Stimulated activated naive B cell treated with anti-CD40 and anti-IgM and Interleukin-4, amounts not matched to agents 10 μg/mL and 1 μg/mL and 100 μg/mL, for 72 hours (primary cell): ENCODE measurements at regions not wholly inside any gene's neighbourhood (a gene's known extent, or its start where the extent isn't known, plus 50 kb on each side); places are given as distances from the start of the nearest gene placed in this dataset.

Experiments used
- ATAC-seq, 2 donors: fragments of 150-1000 bp; cut with Tn5 transposase; replicated peaks; 2 replicates each; pipeline ENCODE4 v1.10.0; 2021; ENCODE audit warnings: moderate library complexity in 1 of 2
- DNase-seq: peaks from one replicate; pipeline ENCODE4 v3.0.0; 2021
- H3K27ac Mint-ChIP-seq: one replicate; pipeline ENCODE4 v1.8.0; 2022; ENCODE audit warnings: mild to moderate bottlenecking, mixed read lengths
- H3K27me3 Mint-ChIP-seq, 2 donors: one replicate each; pipeline ENCODE4 v1.8.0; 2022; ENCODE audit warnings: mixed read lengths in 2 of 2
- H3K36me3 Mint-ChIP-seq, 2 donors: one replicate each; pipeline ENCODE4 v1.8.0; 2022; ENCODE audit warnings: mixed read lengths in 2 of 2, mild to moderate bottlenecking in 1 of 2
- H3K4me1 Mint-ChIP-seq, 2 donors: one replicate each; pipeline ENCODE4 v1.8.0; 2022; ENCODE audit warnings: mixed read lengths in 2 of 2, mild to moderate bottlenecking in 1 of 2
- H3K4me3 Mint-ChIP-seq, 2 donors: one replicate each; pipeline ENCODE4 v1.8.0; 2022; ENCODE audit warnings: mild to moderate bottlenecking in 2 of 2, mixed read lengths in 2 of 2, moderate library complexity in 1 of 2
- H3K9me3 Mint-ChIP-seq, 2 donors: one replicate each; pipeline ENCODE4 v1.8.0; 2022; ENCODE audit warnings: mixed read lengths in 2 of 2, mild to moderate bottlenecking in 1 of 2

DNA sequence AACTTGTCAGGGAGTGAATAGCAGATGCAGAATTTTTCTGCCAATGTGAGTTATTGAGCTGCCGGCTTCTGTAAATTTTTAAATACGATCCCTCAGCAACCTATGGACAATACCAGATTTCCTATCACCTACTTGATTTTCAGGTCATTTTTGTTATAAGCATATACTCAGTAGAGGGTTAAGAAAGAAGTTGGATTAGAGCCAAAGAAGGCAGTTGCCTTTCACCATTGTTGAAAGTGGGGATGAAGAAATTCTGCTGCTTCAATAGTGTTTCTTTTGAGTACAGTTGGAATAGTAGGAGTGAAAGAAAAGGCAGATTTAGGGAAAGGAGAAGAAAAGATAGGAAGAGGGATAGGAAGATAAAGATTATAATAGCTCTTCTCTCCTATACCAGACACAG, 197.1 kb downstream of the ATP23 start:
- Mint-ChIP-seq H3K9me3 (no peaks in the 10 kb centered on the region), H3K4me3 (no peak overlapping the region), H3K27ac (no peak overlapping the region), H3K27me3 (peaks cover 3 to 6% of the 10 kb centered on the region in 2 donors), H3K36me3 (no peaks in the 10 kb centered on the region), H3K4me1 (no peaks in the 10 kb centered on the region)
- DNase-seq: no peak
- no peak for ATAC-seq

DNA sequence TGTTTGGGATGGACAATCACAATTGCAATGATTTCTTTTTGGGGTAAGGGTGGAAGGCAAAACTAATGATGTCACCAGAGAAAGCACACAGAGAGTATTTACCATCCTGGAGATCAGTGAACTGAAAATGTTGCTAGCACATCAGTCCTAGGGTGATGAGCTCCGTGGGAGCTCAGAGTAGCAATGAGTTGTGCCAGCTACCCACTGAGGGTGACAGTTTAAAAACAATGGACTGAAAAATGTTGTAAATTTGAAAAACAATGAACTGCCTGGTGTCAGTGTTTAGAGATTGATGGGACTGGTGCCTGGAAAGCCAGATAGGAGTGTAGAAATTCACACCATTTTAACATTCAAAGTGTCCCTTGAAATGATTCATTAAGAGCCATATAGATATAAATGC, 198.5 kb downstream of the ATP23 start:
- peaks cover 1 to 3% of the 10 kb centered on the region in 2 donors for H3K9me3 Mint-ChIP-seq
- H3K36me3 Mint-ChIP-seq: no peaks in the 10 kb centered on the region
- peaks cover 3 to 6% of the 10 kb centered on the region in 2 donors for H3K27me3 Mint-ChIP-seq
- no peak overlapping the region for H3K27ac Mint-ChIP-seq
- ATAC-seq (no peak), DNase-seq (no peak)
- H3K4me3 Mint-ChIP-seq: no peak overlapping the region
- no peaks in the 10 kb centered on the region for H3K4me1 Mint-ChIP-seq

DNA sequence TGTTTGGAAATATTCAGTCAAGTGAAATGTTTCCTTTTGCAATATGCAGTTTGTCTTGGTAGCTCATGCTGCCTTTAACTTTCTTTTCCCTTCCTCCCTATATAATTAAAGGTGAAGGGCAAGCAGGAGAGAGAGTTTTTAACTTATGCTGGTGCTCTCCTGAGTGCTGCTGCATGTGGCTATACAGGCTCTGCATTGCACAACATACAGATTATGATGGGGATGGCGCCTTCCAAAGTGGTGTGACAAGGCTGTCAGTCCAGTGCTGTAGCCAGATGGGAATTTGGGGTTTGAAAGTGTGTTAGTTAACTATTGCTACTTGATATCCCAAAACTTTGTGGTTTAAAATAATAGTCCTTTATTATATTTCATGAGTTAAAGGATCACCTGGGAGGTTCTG, 199.0 kb downstream of the ATP23 start:
- Mint-ChIP-seq H3K36me3 (no peaks in the 10 kb centered on the region), H3K27me3 (peaks cover 3 to 6% of the 10 kb centered on the region in 2 donors), H3K27ac (no peak overlapping the region), H3K4me3 (no peak overlapping the region), H3K9me3 (peaks cover 1 to 8% of the 10 kb centered on the region in 2 donors), H3K4me1 (no peaks in the 10 kb centered on the region)
- no peak for ATAC-seq
- no peak for DNase-seq

DNA sequence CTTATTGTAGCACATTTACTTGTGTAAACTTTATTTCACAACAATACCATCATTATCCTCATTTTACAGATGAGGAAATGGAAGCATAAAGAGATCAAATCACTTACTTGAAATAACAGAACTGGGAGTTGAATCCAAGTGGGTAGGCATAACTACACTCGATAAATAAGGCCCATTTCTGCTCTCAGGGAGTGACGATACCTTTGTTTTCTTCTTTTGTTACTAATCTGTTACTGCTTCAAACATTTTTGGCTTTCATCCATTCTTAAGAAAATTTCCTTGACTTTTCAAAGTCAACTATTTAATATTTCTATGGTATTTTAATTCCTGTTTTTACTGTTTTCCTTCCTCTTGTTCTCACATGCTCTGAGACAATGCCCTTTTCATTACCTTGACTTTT, 201.6 kb downstream of the ATP23 start:
- peaks cover 3 to 9% of the 10 kb centered on the region in 2 donors for H3K9me3 Mint-ChIP-seq
- H3K4me3 Mint-ChIP-seq: no peak overlapping the region
- ATAC-seq: no peak
- H3K36me3 Mint-ChIP-seq: no peaks in the 10 kb centered on the region
- DNase-seq: no peak
- peaks cover 7 to 15% of the 10 kb centered on the region in 2 donors for H3K27me3 Mint-ChIP-seq
- H3K27ac Mint-ChIP-seq: no peak overlapping the region
- H3K4me1 Mint-ChIP-seq: no peaks in the 10 kb centered on the region

DNA sequence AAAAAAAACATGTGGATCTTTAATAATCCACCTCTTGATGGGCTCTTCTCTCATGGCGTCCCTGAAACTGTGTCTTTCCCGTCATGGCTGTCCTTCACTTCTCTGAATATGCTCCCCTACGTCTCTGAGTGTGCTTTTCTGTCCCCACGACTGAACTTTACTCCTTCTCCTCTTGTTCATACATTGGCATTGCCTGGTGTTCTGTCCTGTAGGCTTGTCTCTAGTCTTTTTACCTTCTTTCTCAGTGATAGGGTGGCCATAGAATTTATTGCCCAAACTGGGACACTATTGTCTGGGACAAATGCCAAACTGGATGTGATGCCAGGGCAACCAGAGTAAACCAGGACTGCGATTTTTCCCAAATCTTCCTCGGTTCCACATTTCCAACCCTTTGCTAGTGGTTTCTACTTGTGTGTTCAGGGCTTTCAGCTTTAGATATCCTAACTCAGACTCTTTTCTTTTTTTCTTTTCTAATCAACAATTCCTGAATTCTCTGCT, 202.2 kb downstream of the ATP23 start:
- Mint-ChIP-seq H3K9me3 (peaks cover 3 to 9% of the 10 kb centered on the region in 2 donors), H3K4me1 (no peaks in the 10 kb centered on the region), H3K36me3 (no peaks in the 10 kb centered on the region), H3K27me3 (peaks cover 7 to 12% of the 10 kb centered on the region in 2 donors), H3K27ac (no peak overlapping the region), H3K4me3 (no peak overlapping the region)
- DNase-seq (no peak), ATAC-seq (no peak)

DNA sequence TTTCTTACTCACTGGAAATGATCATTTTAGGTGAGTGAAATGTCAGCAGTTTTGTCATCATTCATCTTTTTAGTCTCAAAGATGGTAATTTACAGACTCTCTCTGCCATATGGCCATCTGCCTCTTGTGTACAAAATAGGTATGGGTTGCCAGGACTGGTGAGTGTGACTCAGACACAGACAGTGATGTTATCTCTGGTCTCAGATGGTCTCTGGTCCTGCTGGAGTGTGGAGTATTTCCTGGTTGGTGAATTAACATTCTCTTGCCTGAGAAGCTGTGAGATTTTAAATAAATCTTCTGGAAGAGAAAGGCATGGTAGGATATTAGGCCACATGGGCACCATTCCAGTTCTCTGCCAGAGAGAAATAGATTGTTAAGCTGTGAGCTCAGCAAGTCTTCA, 207.0 kb downstream of the ATP23 start:
- ATAC-seq: no peak
- no peaks in the 10 kb centered on the region for H3K4me1 Mint-ChIP-seq

DNA sequence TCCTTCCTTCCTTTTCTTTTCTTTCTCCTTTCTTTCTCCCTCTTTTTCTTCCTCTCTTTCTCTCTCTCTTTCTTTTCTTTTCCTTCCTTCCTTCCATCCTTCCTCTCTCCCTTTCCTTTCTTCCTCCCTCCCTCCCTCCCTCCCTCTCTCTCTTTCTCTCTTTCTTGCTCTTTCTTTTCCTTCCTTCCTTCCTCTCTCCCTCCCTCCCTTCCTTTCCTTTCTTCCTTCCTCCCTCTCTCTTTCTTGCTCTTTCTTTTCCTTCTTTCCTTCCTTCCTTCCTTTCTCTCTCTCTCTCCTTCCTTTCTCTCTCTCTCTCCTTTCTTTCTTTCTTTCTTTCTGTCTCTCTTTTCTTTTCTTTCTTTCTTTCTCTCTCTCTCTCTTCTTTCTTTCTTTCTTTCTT, 207.6 kb downstream of the ATP23 start:
- Mint-ChIP-seq H3K9me3 (peaks cover 3 to 9% of the 10 kb centered on the region in 2 donors), H3K27me3 (peaks cover 13 to 17% of the 10 kb centered on the region in 2 donors), H3K4me3 (no peak overlapping the region), H3K36me3 (no peaks in the 10 kb centered on the region), H3K4me1 (no peaks in the 10 kb centered on the region), H3K27ac (no peak overlapping the region)
- DNase-seq: no peak
- no peak for ATAC-seq

More for the DNA sequence above, 207.0 kb downstream of the ATP23 start:
- Mint-ChIP-seq H3K27ac (no peak overlapping the region), H3K27me3 (peaks cover 13 to 17% of the 10 kb centered on the region in 2 donors), H3K4me3 (no peak overlapping the region), H3K9me3 (peaks cover 3 to 9% of the 10 kb centered on the region in 2 donors), H3K36me3 (no peaks in the 10 kb centered on the region)
- DNase-seq: no peak

DNA sequence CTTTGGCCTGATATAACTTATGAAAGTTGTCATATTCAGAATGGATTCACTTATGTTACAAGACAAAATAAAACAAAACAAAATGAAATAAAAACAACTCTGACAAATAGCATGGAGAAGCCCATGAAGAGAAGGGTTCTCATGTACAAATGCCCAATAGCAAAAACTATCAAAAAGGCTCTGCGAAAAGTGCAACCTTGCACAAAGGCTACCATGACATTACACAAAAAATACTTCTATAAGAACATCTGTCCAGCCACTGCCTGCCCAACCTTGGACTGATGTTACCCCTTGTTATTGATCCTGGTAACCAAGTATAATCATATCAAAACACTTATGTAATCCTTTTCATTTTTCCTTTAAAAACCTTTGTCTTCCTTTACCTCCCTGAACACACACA, 213.0 kb downstream of the ATP23 start:
- H3K4me3 Mint-ChIP-seq: no peak overlapping the region
- no peak overlapping the region for H3K27ac Mint-ChIP-seq
- ATAC-seq (no peak), DNase-seq (no peak)
- H3K4me1 Mint-ChIP-seq: peaks cover 0 to 2% of the 10 kb centered on the region in 2 donors
- H3K27me3 Mint-ChIP-seq: peaks cover under 1 to 13% of the 10 kb centered on the region in 2 donors
- H3K9me3 Mint-ChIP-seq: no peaks in the 10 kb centered on the region
- no peaks in the 10 kb centered on the region for H3K36me3 Mint-ChIP-seq

DNA sequence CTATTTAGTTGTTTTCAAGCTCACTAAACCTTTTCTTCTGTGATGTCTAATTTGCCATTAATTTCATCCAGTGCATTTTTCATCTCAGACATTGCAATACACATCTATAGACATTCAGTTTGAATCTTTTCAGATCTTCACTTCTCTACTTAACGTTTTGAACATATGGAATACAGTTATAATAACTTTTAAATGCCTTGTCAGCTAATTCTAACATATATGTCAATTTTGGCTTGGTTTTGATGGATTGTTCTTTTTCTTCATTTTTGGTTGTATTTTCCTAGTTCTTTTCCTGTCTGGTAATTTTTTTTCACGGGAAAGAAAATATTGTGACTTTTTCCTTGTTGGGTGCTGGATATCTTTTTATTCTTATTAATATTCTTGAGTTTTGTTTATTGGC, 215.3 kb downstream of the ATP23 start:
- ATAC-seq: no peak

DNA sequence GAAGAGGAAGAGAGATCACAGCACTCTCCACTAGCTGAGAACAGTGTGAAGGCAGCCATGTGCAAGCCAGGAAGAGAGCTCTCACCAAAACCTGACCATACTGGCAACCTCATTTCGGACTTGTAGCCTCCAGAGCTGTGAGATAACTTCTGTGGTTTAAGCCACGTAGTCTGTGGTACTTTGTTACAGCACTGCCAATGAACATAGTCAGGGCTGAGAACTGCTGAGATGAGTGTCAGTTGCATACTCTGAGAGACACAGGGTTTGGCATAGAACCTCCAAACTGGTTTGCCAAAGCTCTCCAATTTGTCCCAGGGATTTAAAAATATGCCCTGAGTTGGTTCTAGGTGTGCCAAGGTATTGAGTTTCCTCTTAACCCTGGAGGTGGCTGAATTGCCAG, 218.6 kb downstream of the ATP23 start:
- ATAC-seq: no peak
- Mint-ChIP-seq H3K4me3 (no peak overlapping the region), H3K27me3 (peaks cover 3 to 7% of the 10 kb centered on the region in 2 donors), H3K9me3 (no peaks in the 10 kb centered on the region), H3K4me1 (peaks cover 0 to 2% of the 10 kb centered on the region in 2 donors), H3K36me3 (no peaks in the 10 kb centered on the region), H3K27ac (no peak overlapping the region)
- no peak for DNase-seq

More for the DNA sequence above, 215.3 kb downstream of the ATP23 start:
- H3K27ac Mint-ChIP-seq: no peak overlapping the region
- no peaks in the 10 kb centered on the region for H3K9me3 Mint-ChIP-seq
- no peak for DNase-seq
- H3K27me3 Mint-ChIP-seq: peaks cover 0 to 11% of the 10 kb centered on the region in 2 donors
- peaks cover 0 to 2% of the 10 kb centered on the region in 2 donors for H3K4me1 Mint-ChIP-seq
- no peaks in the 10 kb centered on the region for H3K36me3 Mint-ChIP-seq
- H3K4me3 Mint-ChIP-seq: no peak overlapping the region

DNA sequence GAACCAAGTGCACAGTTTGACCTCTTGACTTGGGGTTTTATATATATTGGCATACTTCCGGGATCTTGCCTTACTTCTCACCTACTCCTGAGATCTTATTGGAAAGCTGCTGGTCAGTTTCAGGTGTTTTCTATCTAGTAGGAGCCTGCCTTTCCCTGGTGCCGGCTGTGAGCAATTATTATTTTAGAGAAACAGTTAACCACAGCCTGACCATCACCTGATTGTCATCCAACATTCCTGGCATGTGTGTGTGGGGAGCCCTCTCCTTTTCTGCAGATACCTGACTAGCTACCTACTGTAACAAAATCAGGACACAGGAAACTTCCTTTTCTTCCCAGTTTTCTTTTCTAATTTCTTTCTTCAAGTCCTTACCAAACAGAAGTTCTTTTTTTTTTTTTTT, 220.4 kb downstream of the ATP23 start:
- H3K36me3 Mint-ChIP-seq: no peaks in the 10 kb centered on the region

DNA sequence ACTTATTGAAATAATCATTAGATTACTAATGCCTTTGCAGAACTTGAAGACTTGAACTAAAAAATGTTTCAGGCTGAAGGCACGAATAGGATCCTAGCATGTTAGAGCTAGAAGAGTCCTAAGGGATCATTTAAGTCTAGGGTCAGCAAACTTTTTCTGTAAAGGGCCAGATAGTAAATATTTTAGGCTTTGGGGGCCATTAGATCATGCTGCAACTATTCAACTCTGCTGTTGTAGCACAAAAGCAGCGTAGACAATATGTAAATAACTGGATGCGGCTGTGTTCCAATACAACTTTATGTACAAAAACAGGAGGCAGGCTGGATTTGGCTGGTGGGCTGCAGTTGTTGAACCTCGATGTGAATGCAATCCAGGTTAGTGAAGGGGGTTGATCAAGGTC, 221.7 kb downstream of the ATP23 start:
- no peaks in the 10 kb centered on the region for H3K36me3 Mint-ChIP-seq
- ATAC-seq: no peak
- no peaks in the 10 kb centered on the region for H3K4me1 Mint-ChIP-seq
- H3K27ac Mint-ChIP-seq: no peak overlapping the region
- peaks cover 3 to 14% of the 10 kb centered on the region in 2 donors for H3K27me3 Mint-ChIP-seq
- no peak overlapping the region for H3K4me3 Mint-ChIP-seq
- peaks cover 0 to 2% of the 10 kb centered on the region in 2 donors for H3K9me3 Mint-ChIP-seq
- DNase-seq: no peak

More for the DNA sequence above, 220.4 kb downstream of the ATP23 start:
- no peak overlapping the region for H3K4me3 Mint-ChIP-seq
- H3K27me3 Mint-ChIP-seq: peaks cover 3 to 14% of the 10 kb centered on the region in 2 donors
- H3K4me1 Mint-ChIP-seq: no peaks in the 10 kb centered on the region
- DNase-seq (no peak), ATAC-seq (no peak)
- no peak overlapping the region for H3K27ac Mint-ChIP-seq
- peaks cover 0 to 2% of the 10 kb centered on the region in 2 donors for H3K9me3 Mint-ChIP-seq

DNA sequence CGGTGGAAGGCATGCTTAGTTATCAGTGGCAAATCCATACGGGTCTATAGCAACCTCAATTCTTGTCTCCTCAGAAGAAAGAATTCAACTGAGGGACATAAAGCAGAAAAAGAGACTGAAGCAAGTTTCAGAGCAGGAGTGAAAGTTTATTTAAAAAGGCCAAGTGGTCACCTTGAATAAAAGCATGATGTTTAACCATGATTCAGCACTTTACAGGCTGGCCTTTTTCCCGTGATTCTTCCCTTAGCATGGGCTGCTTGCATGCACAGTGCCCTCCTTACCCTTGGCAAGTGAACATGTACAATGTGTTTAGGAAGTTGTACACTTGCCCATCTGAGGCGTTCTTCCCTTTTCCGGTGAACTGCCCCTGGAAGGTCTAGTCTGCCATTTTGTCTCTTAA, 225.3 kb downstream of the ATP23 start:
- peaks cover 6 to 7% of the 10 kb centered on the region in 2 donors for H3K27me3 Mint-ChIP-seq
- DNase-seq (no peak), ATAC-seq (no peak)
- H3K36me3 Mint-ChIP-seq: no peaks in the 10 kb centered on the region
- no peak overlapping the region for H3K27ac Mint-ChIP-seq
- H3K4me3 Mint-ChIP-seq: no peak overlapping the region
- H3K9me3 Mint-ChIP-seq: peaks cover 0 to 2% of the 10 kb centered on the region in 2 donors
- H3K4me1 Mint-ChIP-seq: no peaks in the 10 kb centered on the region

DNA sequence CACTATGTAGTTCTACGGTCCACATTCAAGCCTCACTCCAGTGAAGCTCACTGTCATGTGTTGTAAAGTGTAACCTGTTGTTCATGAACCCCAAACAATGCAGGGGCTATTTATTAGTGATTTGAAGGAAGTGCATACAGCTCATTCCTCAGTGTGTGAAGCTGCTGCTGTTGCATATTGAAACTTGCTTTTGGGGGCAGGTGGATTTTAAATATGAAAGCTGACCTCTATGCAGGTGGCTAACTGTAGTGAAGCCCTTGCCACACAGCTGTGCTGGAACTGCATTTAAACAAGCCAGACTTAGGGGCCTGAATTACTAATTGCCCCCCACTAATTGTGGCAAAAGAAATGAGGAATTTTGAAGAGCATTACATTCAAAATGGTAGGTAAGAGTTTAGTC, 226.3 kb downstream of the ATP23 start:
- Mint-ChIP-seq H3K4me3 (no peak overlapping the region), H3K4me1 (no peaks in the 10 kb centered on the region), H3K9me3 (peaks cover 0 to 2% of the 10 kb centered on the region in 2 donors), H3K36me3 (no peaks in the 10 kb centered on the region), H3K27me3 (peaks cover 6 to 7% of the 10 kb centered on the region in 2 donors), H3K27ac (no peak overlapping the region)
- no peak for ATAC-seq
- no peak for DNase-seq

DNA sequence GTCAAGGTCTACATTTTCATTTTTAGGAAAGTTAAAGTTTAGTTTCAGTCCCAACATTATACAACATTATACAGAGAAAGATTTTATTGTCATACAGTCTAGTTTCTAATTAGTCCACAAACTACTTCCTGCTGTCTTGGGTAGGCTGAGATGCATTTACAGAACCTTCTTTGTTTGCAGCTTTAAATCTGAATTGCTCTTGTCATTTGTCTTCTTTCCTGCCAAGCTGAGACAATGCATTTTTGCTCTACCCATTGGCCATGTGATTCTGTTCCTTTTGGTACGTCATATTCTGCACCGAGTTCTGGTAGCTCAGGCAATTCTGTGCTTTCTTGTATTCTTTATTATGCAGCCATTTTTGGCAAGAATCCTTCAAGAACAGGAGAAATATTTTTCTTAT, 228.5 kb downstream of the ATP23 start:
- Mint-ChIP-seq H3K4me1 (no peaks in the 10 kb centered on the region), H3K27ac (no peak overlapping the region), H3K36me3 (no peaks in the 10 kb centered on the region), H3K9me3 (peaks cover 0 to 2% of the 10 kb centered on the region in 2 donors), H3K4me3 (no peak overlapping the region), H3K27me3 (peaks cover 7 to 8% of the 10 kb centered on the region in 2 donors)
- ATAC-seq: no peak
- no peak for DNase-seq

DNA sequence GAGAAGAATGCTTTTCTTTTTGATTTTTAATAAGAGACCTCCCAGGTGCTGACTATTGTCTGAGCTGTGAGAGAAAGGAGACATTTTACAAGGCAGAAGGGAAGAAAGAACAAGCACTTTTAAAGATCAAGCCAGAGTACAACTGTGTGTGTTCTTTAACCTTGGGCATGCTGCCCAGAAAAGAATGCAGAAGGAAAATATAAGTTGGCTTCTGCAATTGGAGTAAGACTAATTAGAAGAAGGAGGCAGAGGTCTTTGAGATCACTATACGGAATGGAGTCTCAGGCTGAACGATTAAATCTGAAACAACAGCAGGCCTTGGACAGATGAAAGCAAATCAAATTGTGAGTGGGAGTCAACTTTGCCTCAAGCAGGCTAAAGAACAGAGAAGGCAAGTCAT, 230.5 kb downstream of the ATP23 start:
- Mint-ChIP-seq H3K36me3 (no peaks in the 10 kb centered on the region), H3K27ac (no peak overlapping the region), H3K9me3 (no peaks in the 10 kb centered on the region), H3K4me1 (peaks cover 4 to 7% of the 10 kb centered on the region in 2 donors), H3K27me3 (peaks cover 5 to 14% of the 10 kb centered on the region in 2 donors), H3K4me3 (no peak overlapping the region)
- ATAC-seq (no peak), DNase-seq (no peak)
